Spleen (tissue), 11 donors: ENCODE measurements at regions not wholly inside any gene's neighbourhood (a gene's known extent, or its start where the extent isn't known, plus 50 kb on each side); places are given as distances from the start of the nearest gene placed in this dataset.

Source experiments
- DNase-seq: peaks from one replicate; pipeline ENCODE4 v3.0.0-alpha.2; 2020
- H3K27ac ChIP-seq, 8 donors: fragments of 200-600 bp; sonication (generic) in 7 of 8; 1 replicate in 4 of 8; 2 replicates in 4 of 8; pipeline versions ENCODE4 v1.5.0 to v1.8.0; 2016 to 2021; ENCODE audit warnings: inconsistent platforms in 4 of 8, mild to moderate bottlenecking in 4 of 8, moderate library complexity in 1 of 8
- H3K27me3 ChIP-seq, 7 donors: fragments of 200-600 bp; sonication (generic) in 6 of 7; replicated peaks in 1 of 7; 1 replicate in 4 of 7; 2 replicates in 3 of 7; pipeline versions ENCODE4 v1.5.0 to v1.8.0; 2016 to 2021; ENCODE audit warnings: inconsistent platforms in 3 of 7, mild to moderate bottlenecking in 1 of 7
- H3K36me3 ChIP-seq, 6 donors: fragments of 200-600 bp; sonication (generic) in 5 of 6; 1 replicate in 4 of 6; 2 replicates in 2 of 6; pipeline versions ENCODE4 v1.5.0 to v1.8.0; 2016 to 2021; ENCODE audit warnings: inconsistent platforms in 2 of 6
- H3K4me1 ChIP-seq, 6 donors: fragments of 200-600 bp; sonication (generic) in 5 of 6; 1 replicate in 3 of 6; 2 replicates in 3 of 6; pipeline versions ENCODE4 v1.5.0 to v1.8.0; 2016 to 2021; ENCODE audit warnings: inconsistent platforms in 3 of 6
- H3K4me3 ChIP-seq, 8 donors: fragments of 200-600 bp; sonication (generic) in 7 of 8; 1 replicate in 4 of 8; 2 replicates in 4 of 8; pipeline versions ENCODE4 v1.5.0 to v1.8.0; 2016 to 2021; ENCODE audit warnings: inconsistent platforms in 4 of 8, mild to moderate bottlenecking in 4 of 8, moderate library complexity in 2 of 8
- H3K9me3 ChIP-seq, 8 donors: fragments of 200-600 bp; sonication (generic) in 7 of 8; 1 replicate in 4 of 8; 2 replicates in 4 of 8; pipeline versions ENCODE4 v1.5.0 to v1.8.0; 2016 to 2021; ENCODE audit warnings: inconsistent platforms in 4 of 8
- POLR2A ChIP-seq, 3 donors: fragments of 450-650 bp; IDR thresholded peaks; one replicate each; pipeline ENCODE4 v1.5.1; 2017; ENCODE audit warnings: antibody characterized with exemption in 3 of 3, mild to moderate bottlenecking in 1 of 3
- POLR2AphosphoS5 ChIP-seq, 3 donors: sonication (generic); formaldehyde crosslinking; IDR thresholded peaks; one replicate each; pipeline ENCODE4 v1.5.1; 2017; ENCODE audit warnings: antibody characterized with exemption in 3 of 3
- WGBS, 5 donors: extraction: QIAGEN DNeasy Blood & Tissue Kit in 3 of 5; methylation state at CpG; one replicate each; pipeline versions ENCODE4 v1.1.5 to v1.1.7; 2013 to 2018; 5-methylcytosine and 5-hydroxymethylcytosine counted together
- intact Hi-C: fragments of 100-400 bp; cut with DNase I; formaldehyde crosslinking; loops from one replicate; pipeline ENCODE4 v1.15.0; 2023; ENCODE audit warnings: low total_unique reads
- TF ChIP-seq, protein P1 (sequence below), 11 experiments: fragments of 200-600 bp in 7 of 11; fragments of 450-650 bp in 4 of 11; sonication (generic) in 4 of 11; IDR thresholded peaks in 8 of 11; conservative IDR thresholded peaks in 3 of 11; 1 replicate in 7 of 11; 2 replicates in 4 of 11; pipeline versions ENCODE4 v1.4.0 to v1.8.0; 2016 to 2021; ENCODE audit warnings: antibody characterized with exemption in 11 of 11, inconsistent platforms in 4 of 11, mild to moderate bottlenecking in 1 of 11
- donor health status: healthy with polysubstance abuse.
- donor health status: DM: no; HTN: no; CAD: no; lungs with moderate emphysema.
- donor health status: DM: no; HTN: no; CAD: no.
- donor health status: Bipolar disorder and iron deficiency.
- donor health status: healthy.
- donor health status: DM: no; HTN: no; CAD: no.
- donor health status: DM: yes; HTN: yes; CAD: no.

DNA sequence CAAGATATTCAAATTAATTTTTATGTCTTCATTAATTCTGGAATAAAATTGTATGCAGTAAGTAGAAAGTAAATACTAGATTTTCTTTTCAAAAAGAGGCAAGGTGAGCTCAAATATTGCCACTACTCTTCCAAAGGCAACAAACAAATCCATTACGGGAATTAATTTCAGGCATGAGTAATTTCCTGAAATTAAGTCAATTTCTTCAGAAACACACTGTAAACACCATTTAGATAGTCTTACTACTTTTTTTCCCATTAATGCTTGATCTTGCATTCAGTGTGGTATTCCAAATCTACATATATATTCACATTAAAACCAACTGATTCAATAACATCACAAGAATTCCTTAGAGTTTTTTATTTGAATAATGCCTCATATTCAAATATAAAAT is 1274.0 kb upstream of the CRIM1 start:
- DNase-seq, result no peak
- intact Hi-C loops, result no loop called here
- no peaks in the 10 kb centered on the region for H3K36me3 ChIP-seq
- H3K27ac ChIP-seq, result no peak overlapping the region
- H3K4me1 ChIP-seq, result no peaks in the 10 kb centered on the region
- H3K27me3 ChIP-seq, result no peaks in the 10 kb centered on the region
- TF ChIP-seq POLR2AphosphoS5 (IDR thresholded peaks at IDR 0.05), result no peak
- H3K4me3 ChIP-seq, result no peak overlapping the region
- 89 to 97% (median 91%) methylated on average over 1 of the region's 1 CpG for WGBS, 5 donors
- no peaks in the 10 kb centered on the region for H3K9me3 ChIP-seq

DNA sequence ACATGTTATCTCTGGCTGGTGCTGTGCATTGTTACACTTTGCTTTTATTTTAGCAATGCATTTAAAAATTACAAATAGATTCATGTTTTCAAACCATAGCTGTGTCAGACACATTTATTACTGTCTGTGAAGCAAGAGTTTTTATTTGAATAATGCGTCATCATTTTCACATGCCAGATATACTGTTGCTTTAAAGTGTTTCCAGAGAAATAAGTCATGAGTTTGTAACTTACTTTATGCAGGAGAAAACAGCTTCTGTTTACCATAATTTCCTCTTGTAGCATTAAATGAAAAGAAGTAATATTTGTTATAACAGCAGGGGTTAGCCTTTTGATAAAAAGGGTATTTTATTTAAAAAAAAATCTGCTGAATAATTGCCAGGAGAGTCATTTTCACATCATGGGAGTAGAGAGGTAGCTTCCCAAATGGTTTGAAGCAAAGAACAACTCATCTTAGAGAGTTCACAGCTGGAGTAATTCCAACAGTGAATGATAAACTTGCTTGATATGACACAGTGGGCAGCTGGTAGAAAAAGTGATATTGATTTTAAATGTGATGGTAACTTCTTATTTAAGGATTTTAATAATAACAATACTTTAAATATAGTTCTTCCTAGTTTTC is 1274.5 kb upstream of the CRIM1 start:
- Histone ChIP-seq H3K27ac (no peak overlapping the region), H3K36me3 (no peaks in the 10 kb centered on the region), H3K4me1 (no peaks in the 10 kb centered on the region), H3K27me3 (no peaks in the 10 kb centered on the region), H3K9me3 (no peaks in the 10 kb centered on the region), H3K4me3 (no peak overlapping the region)
- WGBS, 5 donors, result 81 to 94% (median 90%) methylated on average over 1 of the region's 1 CpG
- DNase-seq, result no peak
- intact Hi-C loops, result no loop called here
- TF ChIP-seq, protein P1, sequence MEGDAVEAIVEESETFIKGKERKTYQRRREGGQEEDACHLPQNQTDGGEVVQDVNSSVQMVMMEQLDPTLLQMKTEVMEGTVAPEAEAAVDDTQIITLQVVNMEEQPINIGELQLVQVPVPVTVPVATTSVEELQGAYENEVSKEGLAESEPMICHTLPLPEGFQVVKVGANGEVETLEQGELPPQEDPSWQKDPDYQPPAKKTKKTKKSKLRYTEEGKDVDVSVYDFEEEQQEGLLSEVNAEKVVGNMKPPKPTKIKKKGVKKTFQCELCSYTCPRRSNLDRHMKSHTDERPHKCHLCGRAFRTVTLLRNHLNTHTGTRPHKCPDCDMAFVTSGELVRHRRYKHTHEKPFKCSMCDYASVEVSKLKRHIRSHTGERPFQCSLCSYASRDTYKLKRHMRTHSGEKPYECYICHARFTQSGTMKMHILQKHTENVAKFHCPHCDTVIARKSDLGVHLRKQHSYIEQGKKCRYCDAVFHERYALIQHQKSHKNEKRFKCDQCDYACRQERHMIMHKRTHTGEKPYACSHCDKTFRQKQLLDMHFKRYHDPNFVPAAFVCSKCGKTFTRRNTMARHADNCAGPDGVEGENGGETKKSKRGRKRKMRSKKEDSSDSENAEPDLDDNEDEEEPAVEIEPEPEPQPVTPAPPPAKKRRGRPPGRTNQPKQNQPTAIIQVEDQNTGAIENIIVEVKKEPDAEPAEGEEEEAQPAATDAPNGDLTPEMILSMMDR (IDR thresholded peaks at IDR 0.05 in 8 of 11, conservative IDR thresholded peaks at IDR 0.05 in 3 of 11), result no peak
- TF ChIP-seq POLR2AphosphoS5 (IDR thresholded peaks at IDR 0.05), result no peak
- TF ChIP-seq POLR2A (IDR thresholded peaks at IDR 0.05), result no peak

DNA sequence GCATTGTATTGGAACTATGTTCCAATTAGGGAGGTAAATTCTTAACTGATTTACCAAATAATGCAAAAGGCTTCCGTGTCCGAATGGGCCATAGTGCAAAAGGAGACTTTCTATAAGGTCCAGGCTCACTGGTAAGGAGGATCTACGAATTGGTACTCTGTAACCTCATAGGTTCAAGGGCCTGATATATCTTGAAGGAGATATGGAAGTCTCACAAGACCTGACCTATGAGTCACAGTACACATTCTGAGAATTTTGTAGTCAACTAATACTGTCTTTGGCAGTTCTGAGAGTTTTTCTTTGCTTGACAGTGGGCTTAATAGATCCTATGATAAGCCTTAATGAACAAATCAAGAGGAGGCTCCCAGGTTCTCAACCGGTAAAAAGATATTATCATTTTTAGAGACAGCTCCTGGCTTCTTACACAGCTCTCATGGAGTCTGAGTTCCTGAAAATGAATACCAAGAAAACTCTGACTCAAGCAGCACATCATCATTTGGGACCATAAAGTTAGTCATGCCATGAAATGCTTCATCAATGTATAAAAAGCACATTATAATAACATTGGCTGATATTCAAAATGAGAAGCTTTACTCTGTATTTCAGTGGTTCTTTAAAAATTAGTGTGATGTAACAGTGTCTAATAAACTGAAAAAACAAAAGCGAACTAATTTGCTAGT is 1275.2 kb upstream of the CRIM1 start:
- H3K27ac ChIP-seq, result no peak overlapping the region
- no peaks in the 10 kb centered on the region for H3K9me3 ChIP-seq
- 61 to 82% (median 65%) methylated on average over 5 of the region's 5 CpGs for WGBS, 5 donors
- no peaks in the 10 kb centered on the region for H3K4me1 ChIP-seq
- no peaks in the 10 kb centered on the region for H3K27me3 ChIP-seq
- no peak for TF ChIP-seq POLR2A (IDR thresholded peaks at IDR 0.05)
- TF ChIP-seq POLR2AphosphoS5 (IDR thresholded peaks at IDR 0.05), result no peak
- TF ChIP-seq, protein P1 (IDR thresholded peaks at IDR 0.05 in 8 of 11, conservative IDR thresholded peaks at IDR 0.05 in 3 of 11), result no peak
- intact Hi-C loops, result no loop called here
- DNase-seq, result no peak
- H3K4me3 ChIP-seq, result no peak overlapping the region
- H3K36me3 ChIP-seq, result no peaks in the 10 kb centered on the region

DNA sequence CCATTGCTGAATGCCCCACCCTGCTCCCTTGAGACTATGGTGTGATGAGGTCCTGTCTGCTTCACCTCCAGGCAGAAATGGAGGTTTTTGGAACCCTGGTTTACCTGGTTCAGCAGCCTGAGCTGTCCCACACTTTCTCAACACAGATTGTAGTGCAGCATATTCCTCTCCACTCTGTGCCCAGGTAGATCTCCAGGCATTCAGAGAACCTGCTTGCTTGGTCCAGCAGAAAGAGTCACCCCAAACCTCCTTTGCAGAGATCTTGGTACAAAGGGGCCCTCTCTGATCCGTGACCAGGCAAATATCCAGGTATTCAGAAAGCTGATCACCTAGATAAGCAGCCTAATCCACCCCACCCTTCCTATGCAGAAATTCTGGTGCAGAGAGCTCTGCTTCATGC is 1288.2 kb upstream of the CRIM1 start:
- H3K36me3 ChIP-seq, result no peaks in the 10 kb centered on the region
- intact Hi-C loops, result no loop called here
- H3K4me3 ChIP-seq, result no peak overlapping the region
- TF ChIP-seq, protein P1 (IDR thresholded peaks at IDR 0.05 in 8 of 11, conservative IDR thresholded peaks at IDR 0.05 in 3 of 11), result no peak
- 61 to 100% (median 81%) methylated on average over 1 of the region's 1 CpG; no CpG with 5 or more reads in 1 of the 5 donors for WGBS, 5 donors
- no peaks in the 10 kb centered on the region for H3K27me3 ChIP-seq
- H3K9me3 ChIP-seq, result peaks cover 0 to 42% (median 26%) of the 10 kb centered on the region in 8 donors
- no peak overlapping the region for H3K27ac ChIP-seq
- peak; percentile 16 for DNase-seq
- H3K4me1 ChIP-seq, result no peaks in the 10 kb centered on the region
